ENCODE measurements at regions not wholly inside any gene's neighbourhood (a gene's known extent, or its start where the extent isn't known, plus 50 kb on each side); places are given as distances from the start of the nearest gene placed in this dataset.
A peak's percentile ranks its signal among the peaks of the same experiment; 100 is the strongest.

GRCh38 chr4:74642006-74642405 lies 152.3 kb downstream of the BTC start:
- no peak for DNase-seq

- DNase-seq: no peak
Measured at GRCh38 chr4:74649193-74649592, 145.1 kb downstream of the BTC start.

- no peak for DNase-seq
Measured at GRCh38 chr4:74651198-74651597, 143.1 kb downstream of the BTC start.

- no peak for DNase-seq
Measured at GRCh38 chr4:74653331-74654229, 140.7 kb downstream of the BTC start.

GRCh38 chr4:74654230-74654681 lies 140.1 kb downstream of the BTC start:
- no peak for DNase-seq

- no peak for DNase-seq
Measured at GRCh38 chr4:74656596-74656995, 137.7 kb downstream of the BTC start.

- DNase-seq: no peak
Measured at GRCh38 chr4:74658116-74658515, 136.2 kb downstream of the BTC start.

- peak in 1 of 56 donors; percentile 4 for DNase-seq
Measured at GRCh38 chr4:74659576-74660411, 134.5 kb downstream of the BTC start.

GRCh38 chr4:74660866-74661265 lies 133.5 kb downstream of the BTC start:
- DNase-seq: no peak

- DNase-seq: no peak
Measured at GRCh38 chr4:74661427-74662201, 132.7 kb downstream of the BTC start.

- DNase-seq: no peak
Measured at GRCh38 chr4:74663631-74664030, 130.7 kb downstream of the BTC start.

- DNase-seq: no peak
Measured at GRCh38 chr4:74665346-74665745, 129.0 kb downstream of the BTC start.

- DNase-seq: no peak
Measured at GRCh38 chr4:74665876-74666275, 128.4 kb downstream of the BTC start.

GRCh38 chr4:74667438-74667837 lies 126.9 kb downstream of the BTC start:
- DNase-seq: no peak

- DNase-seq: no peak
Measured at GRCh38 chr4:74667944-74668343, 126.4 kb downstream of the BTC start.

- DNase-seq: no peak
Measured at GRCh38 chr4:74669702-74670101, 124.6 kb downstream of the BTC start.

- no peak for DNase-seq
Measured at GRCh38 chr4:74670583-74670982, 123.7 kb downstream of the BTC start.

GRCh38 chr4:74671080-74671698 lies 123.1 kb downstream of the BTC start:
- peak in 4 of 56 donors; percentile 0 to 4 (median 2) for DNase-seq

GRCh38 chr4:74674750-74675149 lies 119.6 kb downstream of the BTC start:
- DNase-seq: no peak

GRCh38 chr4:74675673-74676279 lies 118.5 kb downstream of the BTC start:
- no peak for DNase-seq

All from amygdala (tissue), 56 donors.